HG02870 (cell line): ENCODE measurements at regions not wholly inside any gene's neighbourhood (a gene's known extent, or its start where the extent isn't known, plus 50 kb on each side); places are given as distances from the start of the nearest gene placed in this dataset.
"Not testable (repeated sequence)": the region's sequence is repeated elsewhere in the genome, so short reads cannot be mapped to it uniquely, and the experiment has no call there.

Experiments used
- ATAC-seq: cut with Tn5 transposase; IDR thresholded peaks from one replicate; pipeline ENCODE4 v1.9.1; 2021; ENCODE audit warnings: mild to moderate bottlenecking, moderate library complexity; ENCODE audit not compliant: unreplicated experiment

DNA sequence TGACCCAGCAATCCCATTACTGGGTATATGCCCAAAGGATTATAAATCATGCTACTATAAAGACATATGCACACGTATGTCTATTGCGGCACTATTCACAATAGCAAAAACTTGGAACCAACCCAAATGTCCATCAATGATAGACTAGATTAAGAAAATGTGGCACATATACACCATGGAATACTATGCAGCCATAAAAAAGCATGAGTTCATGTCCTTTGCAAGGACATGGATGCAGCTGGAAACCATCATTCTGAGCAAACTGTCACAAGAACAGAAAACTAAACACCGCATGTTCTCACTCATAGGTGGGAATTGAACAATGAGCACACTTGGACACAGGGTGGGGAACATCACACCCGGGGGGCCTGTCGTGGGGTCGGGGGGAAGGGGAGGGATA lies 80.1 kb upstream of the TMEM170B start:
- not testable (repeated sequence) for ATAC-seq

DNA sequence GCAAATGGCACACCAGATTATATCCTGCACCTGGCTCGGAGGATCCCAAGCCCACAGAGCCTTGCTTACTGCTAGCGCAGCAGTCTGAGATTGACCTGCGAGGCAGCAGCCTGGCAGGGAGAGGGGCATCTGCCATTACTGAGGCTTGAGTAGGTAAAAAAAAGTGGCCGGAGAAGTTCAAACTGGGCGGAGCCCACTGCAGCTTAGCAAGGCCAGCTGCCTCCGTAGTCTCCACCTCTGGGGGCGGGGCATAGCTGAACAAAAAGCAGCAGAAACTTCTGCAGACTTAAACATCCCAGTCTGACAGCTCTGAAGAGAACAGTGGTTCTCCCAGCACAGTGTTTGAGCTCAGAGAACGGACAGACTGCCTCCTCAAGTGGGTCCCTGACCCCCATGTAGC lies 85.4 kb upstream of the TMEM170B start:
- ATAC-seq: not testable (repeated sequence)

DNA sequence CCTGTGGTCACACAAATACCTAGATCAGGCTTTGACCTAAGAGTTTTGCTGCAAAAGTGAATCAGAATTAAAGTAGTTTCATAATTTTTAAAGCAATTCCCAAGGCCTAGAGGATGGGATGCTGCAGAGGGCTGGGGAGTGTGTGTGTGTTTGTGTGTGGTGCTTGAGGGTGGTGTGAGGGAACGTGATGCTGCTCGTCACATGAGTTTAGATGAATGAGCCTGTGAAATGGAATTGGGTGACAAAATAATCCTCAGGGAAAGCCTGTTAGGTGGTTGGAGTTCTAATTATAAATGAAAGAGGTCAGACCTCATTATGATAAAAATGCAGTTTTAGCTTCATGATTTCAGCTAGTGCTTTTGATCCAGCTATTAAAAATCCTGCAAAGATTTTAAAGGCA lies 87.5 kb upstream of the TMEM170B start:
- no peak for ATAC-seq

DNA sequence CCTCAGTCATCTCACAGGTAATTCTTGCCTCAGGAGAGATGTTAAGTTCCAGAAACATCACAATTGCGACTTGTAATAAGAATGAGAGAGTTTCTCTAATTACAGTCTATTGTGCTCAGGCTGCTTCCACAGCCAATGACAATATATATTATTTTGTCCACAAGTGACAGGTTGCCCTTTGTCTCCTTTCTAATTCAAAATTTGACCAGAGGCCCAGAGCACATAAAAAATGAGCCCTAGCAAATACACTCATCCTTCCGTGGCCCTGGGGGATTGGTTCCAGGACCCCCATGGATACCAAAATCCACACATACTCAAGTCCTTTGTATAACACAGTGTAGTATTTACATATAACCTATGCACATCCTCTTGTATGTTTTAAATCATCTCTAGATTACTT lies 88.1 kb upstream of the TMEM170B start:
- no peak for ATAC-seq

DNA sequence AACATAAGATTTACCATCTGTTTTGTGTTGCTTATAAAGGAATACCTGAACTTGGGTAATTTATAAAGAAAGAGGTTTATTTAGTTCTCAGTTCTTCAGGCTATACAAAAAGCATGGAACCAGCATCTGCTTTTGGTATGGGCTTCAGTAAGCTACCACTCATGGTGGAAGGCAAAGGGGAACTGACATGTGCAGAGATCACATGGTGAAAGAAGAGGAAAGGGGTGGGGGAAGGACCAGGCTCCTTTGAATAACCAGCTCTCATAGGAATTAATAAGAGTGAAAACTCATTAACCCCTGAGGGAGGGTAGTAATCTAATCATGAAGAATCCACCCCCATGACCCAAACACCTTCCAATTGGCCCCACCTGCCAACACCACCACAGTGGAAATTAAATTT lies 89.5 kb upstream of the TMEM170B start:
- no peak for ATAC-seq

DNA sequence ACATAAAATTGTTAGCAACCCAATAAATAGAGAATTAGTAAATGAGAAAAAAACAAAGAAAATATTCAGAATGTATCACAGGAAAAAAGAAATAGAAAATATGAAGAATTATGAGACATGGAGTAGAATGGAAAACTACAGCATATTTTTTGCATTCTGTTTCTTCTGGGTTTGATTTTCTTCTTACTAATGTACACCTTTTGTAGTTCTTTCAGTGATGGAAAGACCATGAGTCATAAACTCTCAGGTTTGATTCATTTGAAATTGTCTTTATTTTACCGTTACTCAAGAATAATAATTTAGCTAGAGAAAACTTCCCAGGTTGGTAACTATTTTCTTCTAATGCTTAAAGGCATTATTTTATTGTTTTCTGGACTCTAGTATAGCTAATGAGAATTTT lies 90.3 kb upstream of the TMEM170B start:
- ATAC-seq: no peak

DNA sequence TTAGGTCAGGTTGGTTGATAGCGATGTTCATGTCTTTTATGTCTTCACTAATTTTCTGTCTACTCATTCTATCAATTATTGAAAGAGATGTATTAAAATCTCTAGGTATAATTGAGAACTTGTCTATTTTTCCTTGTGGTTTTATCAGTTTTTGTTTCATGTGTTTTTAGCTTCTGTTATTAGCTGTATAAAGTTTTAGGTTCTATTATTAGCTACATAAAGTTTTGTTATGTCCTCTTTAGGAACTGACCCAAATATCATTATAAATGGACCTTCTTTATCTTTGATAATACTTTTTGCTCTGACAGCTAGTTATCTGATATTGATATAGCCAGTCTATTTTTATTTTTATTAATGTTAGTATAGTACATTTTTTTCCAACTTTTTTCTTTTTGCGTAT lies 92.4 kb upstream of the TMEM170B start:
- no peak for ATAC-seq

DNA sequence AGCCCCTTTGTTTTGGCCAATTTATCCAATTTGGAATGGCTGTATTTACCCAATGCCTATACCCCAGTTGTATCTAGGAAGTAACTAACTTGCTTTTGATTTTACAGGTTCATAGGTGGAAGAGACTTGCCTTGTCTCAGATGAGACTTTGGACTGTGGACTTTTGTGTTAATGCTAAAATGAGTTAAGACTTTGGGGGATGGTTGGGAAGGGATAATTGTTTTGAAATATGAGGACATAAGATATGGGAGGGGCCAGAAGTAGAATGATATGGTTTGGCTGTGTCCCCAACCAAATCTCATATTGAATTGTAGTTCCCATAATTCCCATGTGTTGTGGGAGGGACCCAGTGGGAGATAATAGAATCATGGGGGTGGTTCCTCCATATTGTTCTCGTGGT lies 94.4 kb upstream of the TMEM170B start:
- ATAC-seq: not testable (repeated sequence)

DNA sequence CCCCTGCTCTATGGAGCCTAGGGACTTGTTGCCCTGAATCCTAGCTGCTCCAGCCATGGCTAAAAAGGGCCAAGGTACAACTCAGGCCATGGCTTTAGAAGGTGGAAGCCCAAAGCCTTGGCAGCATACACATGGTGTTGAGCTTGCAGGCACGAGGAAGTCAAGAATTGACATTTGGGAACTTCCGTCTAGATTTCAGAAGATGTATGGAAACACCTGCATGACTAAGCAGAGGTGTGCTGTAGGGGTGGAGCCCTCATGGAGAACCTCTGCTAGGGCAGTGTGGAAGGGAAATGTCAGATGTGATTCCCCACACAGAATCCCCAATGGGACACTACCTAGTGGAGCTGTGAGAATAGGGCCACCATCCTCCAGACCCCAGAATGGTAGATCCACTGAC lies 95.1 kb upstream of the TMEM170B start:
- ATAC-seq: no peak

DNA sequence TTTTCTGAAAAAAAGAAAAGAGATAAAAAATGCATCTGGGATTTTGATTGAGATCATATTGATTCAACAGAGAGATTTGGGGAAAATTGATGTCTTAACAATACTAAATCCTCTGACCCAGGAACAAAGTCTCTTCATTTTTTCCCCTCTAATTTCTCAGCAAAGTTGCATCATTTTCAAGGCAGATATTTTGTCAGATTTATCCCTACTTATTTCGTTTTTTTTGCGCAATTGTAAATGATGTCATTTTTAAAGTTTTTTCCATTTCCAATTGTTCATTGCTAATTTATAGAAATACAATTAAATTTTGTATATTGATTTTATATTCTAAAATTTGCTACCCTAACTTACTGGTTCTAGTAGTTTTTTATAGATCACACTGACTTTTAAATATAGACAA lies 97.7 kb upstream of the TMEM170B start:
- ATAC-seq: no peak

DNA sequence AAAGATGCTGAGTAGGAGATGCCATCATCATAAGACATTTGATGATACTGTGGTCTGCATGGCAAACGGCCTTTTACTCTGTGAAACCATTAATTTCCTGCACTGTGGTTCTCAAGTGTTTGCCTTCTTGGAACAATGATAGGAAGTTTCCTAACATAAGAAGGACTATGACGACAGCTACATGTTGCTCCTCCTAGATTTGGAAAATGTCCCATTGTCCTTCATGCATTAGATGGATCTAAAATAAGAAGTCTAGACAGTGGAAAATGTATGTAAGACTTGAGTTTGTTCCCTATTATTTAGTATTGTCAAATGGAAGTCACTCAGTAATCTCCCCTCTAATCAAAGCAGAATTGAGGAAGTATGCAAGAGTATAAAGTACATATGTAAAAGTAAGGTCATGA lies 98.5 kb upstream of the TMEM170B start:
- no peak for ATAC-seq

DNA sequence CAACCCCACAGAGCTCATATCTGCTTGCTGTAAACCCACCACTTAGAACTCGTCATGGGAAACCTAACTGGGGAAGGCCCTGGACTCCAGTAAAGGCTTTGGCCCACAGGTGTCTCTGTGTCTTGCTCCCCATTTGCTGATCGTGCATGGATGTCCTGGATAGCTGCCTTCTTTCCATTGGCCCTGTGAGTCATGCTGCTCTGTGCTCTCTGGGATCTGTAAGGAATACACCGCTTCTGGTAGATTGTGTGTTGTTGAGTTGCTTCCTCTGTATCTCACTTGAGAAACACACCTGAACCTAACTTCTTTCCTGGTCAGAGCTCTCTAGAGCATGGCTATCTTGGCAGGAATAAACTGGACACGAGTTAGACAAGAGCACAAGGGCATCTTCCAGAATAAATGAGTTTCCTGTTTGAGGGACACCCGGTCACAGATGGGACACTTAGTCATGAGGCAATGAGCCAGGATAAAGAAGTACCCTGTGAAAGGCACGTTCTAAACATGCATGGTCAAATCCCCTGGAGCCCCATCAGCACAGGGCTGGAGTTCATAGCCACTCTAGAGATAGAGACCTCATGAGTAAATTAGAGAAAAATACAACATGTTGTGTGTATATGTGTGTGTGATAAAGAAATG lies 99.6 kb upstream of the TMEM170B start:
- ATAC-seq: no peak

DNA sequence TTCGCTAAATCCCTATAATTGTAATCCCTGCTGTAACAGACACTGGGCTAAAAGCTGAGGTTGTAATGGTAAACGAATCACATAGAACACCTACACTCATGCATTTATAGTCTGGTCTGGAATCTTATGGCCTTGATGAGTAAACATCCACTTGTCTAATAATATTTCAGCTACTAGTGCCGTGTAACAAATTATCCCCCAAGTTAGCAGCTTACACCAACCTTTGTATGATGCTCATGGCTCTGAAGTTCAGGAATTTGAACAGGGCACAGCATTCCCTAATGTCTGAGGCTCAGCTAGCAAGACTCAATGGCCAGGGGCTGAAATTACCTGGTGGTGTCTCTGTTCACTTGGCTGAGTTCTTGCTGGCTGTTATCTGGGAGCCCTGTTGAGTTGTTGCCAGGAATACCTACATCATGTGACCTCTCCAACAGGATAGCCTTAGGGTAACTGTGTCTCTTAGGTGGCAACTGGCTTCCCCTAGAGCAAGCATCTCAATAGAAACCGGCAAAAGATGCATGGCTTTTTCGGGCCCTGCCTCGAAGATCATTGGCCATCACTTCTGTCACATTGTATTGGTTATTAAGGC lies 100.9 kb upstream of the TMEM170B start:
- no peak for ATAC-seq

DNA sequence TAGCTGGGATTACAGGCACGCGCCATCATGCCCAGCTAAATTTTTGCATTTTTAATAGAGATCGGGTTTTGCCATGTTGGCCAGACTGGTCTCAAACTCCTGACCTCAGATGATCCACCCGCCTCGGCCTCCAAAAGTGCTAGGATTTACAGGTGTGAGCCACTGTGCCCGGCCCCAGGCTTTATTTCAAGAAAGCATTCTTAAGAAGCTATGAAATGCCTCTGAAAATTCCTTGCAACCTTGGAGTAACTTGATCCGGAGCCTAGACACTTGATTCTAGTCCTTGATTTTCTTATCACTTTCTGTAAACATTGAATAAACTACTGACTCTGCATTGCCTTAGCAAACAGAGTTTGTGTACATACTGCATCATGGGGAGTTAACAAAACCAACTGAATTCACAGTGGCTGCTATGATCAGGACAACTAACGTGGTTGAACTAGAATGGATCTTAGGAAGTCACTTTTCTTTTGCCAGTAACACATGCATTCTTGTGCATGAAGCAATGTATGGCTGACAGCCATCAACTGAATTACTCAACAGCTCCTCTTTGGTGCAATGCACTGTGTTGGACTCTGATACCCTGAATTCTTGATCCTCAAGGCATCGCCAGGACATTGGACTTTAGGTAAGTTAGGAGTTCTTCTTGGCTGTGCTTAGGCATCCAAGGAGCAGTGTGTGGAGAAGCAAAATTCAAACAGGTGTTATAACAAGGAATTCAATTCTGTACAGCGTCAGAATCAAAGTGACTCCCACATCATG lies 102.8 kb upstream of the TMEM170B start:
- no peak for ATAC-seq

DNA sequence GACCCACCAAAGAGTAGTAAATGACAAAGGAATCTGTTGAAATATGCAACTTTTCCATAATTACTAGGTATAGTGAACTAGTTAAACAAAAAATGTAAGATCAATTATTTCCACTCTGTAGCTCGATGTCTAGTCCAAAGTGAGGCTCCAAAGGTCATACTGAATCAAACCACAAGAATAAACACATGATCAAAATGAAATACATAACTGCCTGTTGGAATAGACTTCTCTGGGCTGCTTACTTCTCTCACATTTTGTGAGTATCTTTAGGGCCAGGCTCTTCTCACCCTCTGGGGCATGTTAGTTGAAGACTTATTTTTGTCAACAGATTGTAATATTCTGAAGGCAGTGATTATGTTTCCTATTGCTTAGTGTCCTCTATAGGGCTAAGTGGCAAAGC lies 103.7 kb upstream of the TMEM170B start:
- no peak for ATAC-seq

DNA sequence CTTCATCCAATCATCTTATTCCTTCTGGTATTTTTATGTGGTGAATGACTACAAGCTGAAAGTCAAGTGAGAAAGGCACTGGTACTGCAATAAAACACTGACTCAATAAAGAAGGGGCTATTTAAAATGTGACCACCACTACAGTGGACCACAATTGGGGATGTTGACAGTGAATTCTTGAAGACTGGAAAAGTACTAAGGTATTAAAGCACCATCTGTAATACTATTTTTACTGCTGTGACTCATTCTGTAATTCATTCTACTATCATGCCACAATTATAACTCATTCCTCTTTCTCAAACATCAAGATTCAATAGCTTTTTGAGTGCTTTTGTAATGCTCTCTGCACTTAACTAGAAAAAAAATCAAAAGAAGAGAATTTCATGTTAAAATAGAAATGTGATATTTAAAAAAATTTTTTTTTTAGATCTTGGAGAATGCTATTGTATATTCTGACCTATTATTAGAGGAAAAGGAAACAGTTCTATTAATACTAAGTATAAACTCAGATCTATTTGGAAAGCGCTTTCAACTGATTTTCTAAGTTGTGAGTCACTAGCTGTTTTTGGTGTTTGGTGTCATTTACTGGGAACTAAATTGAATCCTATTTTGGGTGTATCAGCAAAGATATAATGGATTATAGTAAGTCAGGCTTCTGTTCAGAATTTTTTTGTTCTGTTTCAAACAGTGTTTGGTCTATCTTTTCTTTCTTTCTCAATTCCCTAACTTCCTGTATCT lies 104.7 kb upstream of the TMEM170B start:
- ATAC-seq: no peak

DNA sequence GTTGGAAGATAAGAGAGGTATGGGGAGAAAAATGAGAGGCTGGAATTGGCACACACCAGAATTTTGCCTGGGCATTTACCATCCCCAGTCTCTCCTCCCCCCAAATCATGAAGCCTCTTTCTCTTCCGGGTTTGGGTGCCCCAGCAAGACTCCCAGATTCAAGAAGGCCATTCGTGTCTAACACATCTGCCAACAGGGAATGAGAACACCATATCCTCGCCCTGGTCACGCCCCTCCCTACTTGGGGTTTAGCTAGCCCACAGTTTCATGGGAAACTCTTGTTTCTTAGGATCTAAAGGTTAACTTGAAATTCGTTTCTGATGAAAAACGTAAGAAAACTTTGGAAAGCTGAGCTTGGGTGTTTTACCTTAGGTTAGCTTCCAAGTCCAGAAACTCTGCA lies 105.5 kb upstream of the TMEM170B start:
- ATAC-seq: no peak

DNA sequence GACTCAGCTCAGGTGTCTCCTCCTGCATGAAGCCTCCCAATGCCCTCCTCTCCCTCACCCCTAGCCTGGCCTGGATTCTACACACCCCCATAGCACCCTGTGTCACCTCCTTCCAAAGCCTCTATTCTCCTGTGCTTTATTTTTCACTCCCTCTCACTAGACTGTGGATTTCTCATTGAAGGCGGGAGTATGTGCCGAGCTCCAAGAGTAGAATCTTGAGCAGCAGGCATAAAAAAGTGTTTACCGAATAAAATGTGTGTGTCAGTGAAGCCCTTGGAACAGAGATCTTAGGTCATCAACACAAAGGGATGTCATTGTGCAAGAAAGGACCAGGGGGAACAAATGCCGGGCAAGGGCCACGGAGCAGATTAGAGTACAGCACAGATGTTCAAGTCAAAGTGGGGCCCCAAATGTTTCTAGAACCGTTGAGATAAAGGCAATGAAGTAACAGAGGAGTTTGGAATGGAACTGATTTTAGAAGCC lies 106.1 kb upstream of the TMEM170B start:
- ATAC-seq: no peak

DNA sequence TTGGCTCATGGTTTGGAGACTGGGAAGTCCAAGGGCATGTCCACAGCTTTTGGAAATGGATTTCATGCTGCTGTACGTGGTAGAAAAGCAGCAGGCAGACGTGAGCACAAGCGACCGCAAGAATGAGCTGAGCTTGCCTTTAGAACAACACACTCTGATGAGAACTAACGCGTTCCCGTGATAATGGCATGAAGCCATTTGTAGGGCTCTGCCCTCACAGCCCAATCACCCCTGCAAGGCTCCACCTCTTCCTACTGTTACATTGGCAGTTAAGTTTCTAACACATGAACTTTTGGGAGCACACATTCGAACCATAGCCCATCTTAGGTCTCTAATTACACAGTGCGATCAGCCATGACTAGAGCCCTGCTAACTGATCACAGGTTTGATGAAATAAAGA lies 107.5 kb upstream of the TMEM170B start:
- ATAC-seq: no peak

DNA sequence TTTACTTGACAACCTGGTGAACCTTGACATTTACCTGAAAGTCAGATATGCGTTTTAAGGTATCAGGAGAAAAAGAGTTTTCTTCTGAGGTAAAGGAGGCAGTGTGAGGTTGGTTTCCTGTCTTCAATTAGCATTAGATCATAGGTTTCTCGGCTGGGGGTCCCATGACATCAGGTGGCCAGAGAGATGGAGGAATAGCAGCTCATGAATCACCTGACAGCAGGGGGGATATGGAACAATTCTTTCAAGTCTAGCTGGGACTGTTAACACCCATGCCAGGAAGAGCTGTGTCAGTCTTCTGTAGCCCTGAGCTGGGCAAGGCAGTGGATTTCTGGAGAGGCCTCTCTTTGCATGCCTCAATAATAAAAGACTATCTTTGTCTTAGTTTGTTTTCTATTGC lies 108.0 kb upstream of the TMEM170B start:
- no peak for ATAC-seq

DNA sequence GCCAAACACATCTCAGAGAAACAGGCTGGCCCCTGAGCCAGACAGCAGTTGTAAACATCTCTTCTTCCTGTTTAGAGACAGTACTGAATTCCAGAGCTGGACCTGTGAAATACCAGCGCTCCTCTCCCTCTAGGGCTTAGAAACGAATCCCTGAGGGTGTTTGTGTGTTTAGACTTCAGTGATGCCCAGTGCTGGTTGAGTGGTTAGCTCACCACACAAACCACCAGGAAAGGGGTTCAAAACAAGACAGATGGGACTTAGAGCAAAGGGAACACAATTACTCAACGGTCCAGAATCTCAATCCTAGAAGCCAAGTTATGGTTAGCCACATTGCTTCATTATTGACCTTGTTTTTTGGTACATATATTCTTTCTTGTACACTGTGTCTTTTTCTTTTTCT lies 108.7 kb upstream of the TMEM170B start:
- peak; percentile 61 for ATAC-seq

DNA sequence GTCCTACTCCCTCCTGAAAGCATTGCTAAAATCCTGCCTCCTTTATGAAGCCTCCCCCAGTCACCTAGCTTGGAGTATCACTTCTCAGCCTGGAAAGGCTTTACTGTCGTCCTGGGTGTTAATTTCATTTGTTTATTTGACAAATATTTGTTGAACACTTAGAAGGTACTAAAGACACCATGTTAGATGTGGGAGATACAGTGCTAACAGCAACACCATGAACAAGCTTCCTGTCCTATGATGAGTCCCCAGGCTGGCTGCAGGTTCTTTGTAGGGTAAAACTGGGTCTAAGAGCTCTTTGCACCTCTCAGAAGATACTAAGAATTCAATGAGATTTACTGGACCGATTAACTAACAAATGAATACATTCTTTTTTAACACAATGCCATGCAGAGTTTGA lies 109.2 kb upstream of the TMEM170B start:
- ATAC-seq: no peak
